ENCODE measurements at regions not wholly inside any gene's neighbourhood (a gene's known extent, or its start where the extent isn't known, plus 50 kb on each side); places are given as distances from the start of the nearest gene placed in this dataset.

DNA sequence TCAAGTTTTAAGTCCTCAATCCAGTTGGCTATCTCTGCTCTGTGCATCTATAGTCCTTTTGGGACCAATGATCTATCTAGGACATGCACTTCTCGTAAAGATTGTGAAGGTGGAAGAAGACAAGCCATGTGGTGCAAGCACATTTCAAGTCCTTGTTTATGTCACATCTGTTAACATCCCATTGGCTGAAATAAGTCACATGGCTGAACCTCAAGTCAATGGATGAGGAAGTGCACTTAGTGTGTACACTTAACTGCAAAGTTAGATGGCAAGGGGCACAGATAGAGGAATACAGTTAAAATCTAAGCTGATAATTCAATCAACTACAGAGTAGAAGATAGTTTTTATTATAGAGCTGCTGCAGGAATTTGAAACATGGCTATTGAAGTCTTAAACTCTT is 362.8 kb upstream of the TBX3 start:
- TF ChIP-seq POLR2A (IDR thresholded peaks at IDR 0.05) (no peak), POLR2AphosphoS5 (IDR thresholded peaks at IDR 0.05) (no peak), EP300 (IDR thresholded peaks at IDR 0.05) (no peak)
- TF ChIP-seq, protein P1, sequence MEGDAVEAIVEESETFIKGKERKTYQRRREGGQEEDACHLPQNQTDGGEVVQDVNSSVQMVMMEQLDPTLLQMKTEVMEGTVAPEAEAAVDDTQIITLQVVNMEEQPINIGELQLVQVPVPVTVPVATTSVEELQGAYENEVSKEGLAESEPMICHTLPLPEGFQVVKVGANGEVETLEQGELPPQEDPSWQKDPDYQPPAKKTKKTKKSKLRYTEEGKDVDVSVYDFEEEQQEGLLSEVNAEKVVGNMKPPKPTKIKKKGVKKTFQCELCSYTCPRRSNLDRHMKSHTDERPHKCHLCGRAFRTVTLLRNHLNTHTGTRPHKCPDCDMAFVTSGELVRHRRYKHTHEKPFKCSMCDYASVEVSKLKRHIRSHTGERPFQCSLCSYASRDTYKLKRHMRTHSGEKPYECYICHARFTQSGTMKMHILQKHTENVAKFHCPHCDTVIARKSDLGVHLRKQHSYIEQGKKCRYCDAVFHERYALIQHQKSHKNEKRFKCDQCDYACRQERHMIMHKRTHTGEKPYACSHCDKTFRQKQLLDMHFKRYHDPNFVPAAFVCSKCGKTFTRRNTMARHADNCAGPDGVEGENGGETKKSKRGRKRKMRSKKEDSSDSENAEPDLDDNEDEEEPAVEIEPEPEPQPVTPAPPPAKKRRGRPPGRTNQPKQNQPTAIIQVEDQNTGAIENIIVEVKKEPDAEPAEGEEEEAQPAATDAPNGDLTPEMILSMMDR (IDR thresholded peaks at IDR 0.05) = no peak

All from upper lobe of left lung (tissue), 4 donors.